Nucleus accumbens (tissue), 56 donors: ENCODE measurements at regions not wholly inside any gene's neighbourhood (a gene's known extent, or its start where the extent isn't known, plus 50 kb on each side); places are given as distances from the start of the nearest gene placed in this dataset.

Source experiments
- DNase-seq, 56 donors: peaks; one replicate each; lab custom pipeline; 2025; lab: John Stamatoyannopoulos, UW

DNA sequence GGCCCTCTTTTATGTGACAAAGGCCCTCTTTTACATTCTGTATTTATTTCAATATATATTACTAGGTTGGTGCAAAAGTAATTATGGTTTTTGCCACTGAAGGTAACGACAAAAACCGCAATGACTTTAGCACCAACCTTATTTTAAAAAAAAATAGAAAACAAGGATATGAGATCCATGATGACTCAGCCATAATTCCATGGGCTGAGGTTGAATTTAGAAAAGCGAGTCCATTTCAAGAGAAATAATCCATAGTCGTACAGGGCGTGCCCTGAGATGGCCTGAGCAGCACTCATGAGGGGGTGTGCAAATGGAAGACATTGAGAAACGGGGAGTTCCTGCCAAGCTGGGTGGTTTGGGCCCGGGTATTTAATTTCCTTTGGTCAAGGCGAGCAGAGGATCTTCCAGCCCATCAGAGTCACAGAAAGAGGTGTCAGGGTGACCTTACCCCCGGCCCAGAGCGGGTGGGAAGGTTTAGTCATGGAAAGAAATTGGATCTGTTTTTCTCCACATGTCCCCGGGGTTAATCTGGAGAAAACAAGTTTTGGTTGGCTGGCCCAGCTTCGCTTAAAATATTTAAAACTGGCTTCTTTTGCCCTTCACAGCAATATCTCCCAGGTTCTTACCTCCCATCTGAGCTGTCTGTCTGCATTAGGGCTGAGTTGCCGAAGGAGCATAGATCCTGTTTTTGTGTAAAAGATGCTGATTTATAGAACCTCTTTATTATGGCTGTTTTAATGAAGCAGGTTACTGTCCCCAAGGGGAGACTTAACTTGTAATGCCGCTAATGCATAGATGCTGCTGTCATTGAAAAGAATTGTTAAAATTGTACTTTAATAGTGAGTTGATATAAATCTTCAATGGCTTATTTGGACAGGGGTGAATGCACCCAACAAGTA is 255.6 kb downstream of the PREX1 start:
- no peak for DNase-seq

DNA sequence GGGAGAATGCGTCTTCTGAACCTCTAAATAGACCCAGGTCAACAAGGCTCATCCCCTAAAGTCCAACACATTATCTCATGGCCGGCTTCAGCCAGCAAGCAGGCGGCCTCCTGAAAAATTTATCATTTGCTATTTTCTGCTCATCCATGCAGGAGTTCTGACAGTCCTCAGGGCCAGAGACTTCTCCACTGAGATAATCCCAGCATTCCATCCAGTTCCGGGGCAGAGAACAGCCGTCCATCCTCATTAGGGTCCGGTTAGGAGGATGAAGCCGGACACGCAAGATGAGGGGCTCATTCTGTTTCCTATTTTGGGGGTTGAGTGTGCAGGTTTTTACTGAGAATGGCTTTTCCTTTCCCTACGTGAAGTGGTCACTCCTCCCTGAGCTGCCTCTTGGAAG is 258.1 kb downstream of the PREX1 start:
- no peak for DNase-seq

DNA sequence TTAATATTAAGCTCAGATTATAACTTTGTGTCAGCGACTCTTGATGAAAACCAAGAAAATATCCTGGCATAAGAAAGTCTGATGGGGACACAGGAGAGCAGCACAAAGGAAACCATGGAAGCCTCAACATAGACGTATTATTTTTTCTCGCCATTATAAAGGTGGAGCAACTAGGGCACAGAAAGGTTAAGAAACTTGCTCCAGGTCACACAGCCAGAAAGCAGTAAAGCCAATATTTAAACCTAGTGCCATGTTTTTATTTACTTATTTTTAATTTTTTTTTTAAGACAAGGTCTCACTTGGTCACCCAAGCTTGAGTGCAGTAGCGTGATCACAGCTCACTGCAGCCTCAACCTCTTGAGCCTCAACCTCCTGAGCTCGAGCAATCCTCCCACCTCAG is 259.3 kb downstream of the PREX1 start:
- DNase-seq, result no peak

DNA sequence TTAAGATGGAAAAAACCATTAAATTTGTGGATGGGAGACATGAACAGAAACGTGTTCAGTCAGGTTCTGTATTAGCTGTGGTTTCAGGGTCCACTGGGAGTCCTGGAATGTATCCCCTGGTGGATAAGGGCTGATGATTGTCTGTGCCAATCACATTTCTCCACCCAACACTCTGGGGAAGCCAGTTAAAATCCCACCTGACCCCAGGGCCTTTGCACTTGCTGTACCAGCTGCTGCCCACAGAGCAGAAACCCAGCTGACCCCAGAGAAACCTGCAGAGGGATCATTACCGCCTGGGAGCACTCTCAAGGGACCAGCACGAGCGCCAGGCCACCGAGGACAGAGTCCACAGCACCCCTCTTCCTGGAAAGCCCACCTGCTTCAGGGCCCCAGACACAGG is 260.7 kb downstream of the PREX1 start:
- DNase-seq, result no peak

DNA sequence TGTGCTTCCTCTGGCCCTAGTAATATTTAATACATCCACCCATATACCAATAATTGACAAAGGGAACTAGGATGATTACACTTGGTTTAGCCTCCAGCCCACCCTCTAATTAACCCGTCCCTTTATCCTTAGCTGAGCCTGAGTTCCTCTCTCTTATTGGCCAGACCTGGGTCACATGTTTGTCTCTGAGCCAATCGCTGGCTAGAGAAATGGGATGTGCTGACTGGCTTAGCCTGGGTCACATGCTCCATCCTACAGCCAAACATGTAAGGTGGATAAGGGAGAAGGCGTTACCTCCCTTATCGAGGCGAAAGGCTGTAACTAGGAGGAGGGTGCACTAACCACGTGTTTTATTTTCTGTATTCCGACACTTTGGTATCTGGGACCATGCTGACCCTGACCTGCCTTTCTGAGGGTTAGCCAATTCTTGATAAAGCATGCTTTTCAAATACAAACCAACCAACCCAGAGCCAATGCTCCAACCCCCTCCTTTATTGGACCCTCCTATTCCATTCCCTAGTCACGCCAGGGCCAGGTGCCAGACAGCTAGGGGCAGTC is 262.7 kb downstream of the PREX1 start:
- no peak for DNase-seq

DNA sequence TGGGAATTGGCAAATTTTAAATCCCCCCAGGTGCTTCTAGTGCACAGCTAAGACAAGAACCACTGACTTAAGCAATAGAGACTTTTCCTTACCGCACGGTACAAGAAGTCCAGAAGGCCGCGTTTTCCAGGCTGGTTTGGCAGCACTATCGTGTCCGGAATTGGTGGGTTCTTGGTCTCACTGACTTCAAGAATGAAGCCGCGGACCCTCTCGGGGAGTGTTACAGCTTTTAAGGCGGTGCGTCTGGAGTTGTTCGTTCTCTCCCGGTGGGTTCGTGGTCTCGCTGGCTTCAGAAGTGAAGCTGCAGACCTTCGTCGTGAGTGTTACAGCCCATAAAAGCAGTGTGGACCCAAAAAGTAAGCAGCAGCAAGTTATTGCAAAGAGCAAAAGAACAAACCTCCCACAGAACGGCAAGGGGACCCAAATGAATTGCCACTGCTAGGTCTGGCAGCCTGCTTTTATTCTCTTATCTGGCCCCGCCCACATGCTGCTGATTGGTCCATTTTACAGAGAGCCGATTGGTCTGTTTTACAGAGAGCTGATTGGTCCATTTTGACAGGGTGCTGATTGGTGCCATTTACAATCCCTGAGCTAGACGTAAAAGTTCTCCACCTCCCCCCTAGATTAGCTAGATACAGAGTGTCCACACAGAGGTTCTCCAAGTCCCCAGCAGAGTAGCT is 264.5 kb downstream of the PREX1 start:
- DNase-seq, result peak in 1 of 56 donors; percentile 7

DNA sequence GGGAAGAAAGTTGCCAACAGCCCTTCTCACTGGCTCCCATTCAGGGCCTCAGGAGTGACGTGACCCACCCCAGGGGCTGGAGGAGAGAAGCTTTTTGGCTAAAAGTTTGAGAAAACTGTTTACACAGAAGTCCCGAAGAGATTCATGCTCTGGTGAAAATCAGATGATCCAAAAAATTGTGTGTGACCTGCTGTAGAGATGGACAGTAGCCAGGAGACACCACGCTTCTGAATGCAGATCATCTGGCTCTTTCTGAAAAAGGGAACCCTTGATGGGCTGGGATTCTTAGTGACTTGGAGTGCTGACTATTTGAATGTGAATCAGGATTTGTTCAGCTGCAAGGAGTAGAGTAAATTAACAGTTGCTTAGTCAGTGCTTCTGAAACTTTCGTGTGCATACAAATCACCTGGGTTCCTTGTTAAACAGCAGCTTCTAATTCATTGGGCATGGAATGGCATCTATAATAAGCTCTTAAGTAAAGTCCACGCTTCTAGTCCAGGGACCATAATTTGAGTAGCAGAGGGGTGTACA is 265.1 kb downstream of the PREX1 start:
- DNase-seq, result no peak

DNA sequence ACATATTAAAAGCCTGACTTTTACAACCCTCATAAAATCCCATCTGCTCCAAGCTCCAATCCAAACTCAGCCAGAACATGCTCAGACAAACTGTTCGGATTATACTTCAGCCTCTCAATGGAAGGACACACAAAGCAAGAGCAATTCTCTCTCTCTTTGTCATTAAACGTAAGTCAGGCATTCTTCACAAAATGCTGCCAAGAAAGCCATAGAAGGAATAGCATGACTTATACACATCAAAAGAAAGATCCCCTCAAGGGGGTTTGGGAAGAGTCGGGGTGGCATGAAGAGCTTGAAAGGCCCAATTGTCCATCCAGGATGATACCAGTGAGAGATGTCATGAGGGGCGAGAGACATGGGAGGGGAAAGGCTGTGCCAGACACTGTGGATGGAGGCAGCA is 268.9 kb downstream of the PREX1 start:
- no peak for DNase-seq

DNA sequence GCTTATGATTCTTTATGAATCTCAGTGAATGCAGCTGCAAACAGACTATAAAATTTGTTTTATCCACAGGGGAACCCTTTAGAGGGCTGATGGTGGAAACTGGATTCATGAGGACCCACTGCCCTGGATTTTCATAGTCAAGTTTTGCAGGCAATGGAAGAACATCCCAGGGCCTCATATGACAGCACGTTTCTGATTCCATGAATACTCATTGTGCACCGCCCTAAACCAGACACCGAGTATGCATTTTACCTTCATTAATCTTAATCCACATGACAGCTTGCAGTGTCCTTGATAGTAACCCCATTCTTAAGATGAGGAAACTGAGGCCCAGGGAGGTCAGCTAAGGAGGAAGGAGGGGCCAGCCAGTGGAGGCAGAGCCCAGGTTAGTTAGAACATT is 270.4 kb downstream of the PREX1 start:
- DNase-seq, result no peak

DNA sequence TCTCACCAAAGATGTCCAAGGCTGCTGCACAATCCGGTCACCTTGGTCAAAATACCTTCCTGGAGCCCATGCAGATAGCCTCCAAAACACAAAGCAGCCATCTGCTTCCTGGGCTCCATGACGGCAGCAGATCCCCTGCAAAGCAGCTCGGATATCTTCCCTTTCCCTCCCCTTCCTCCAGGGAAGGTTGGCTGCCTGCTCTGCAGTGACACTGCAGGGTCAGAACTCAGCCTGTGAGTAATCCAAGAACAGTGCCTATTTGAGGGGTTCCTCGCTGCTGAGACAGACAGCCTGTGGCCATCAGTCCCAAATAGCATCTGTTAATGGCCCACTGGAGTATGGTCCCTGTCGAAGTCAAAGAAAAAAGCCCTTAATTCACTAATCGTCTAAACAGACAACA is 270.8 kb downstream of the PREX1 start:
- DNase-seq, result no peak

DNA sequence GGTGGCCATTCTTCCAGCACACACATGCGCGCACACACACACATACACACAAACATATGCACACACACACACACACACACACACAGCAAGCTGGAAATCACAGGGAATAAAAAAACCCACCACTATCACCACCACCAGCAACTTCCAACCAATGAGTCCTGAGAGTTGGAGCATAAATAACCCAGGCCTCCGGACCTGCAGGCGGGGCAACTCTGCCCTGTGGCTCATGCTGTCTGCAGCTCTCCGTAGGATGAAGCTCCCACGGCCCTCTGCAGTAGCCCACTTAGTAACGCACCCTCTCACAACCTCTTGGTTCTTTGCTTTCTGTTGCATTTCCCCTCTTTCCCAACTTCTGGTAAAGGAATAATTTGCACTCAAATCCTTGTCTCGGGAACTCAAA is 275.2 kb downstream of the PREX1 start:
- no peak for DNase-seq

DNA sequence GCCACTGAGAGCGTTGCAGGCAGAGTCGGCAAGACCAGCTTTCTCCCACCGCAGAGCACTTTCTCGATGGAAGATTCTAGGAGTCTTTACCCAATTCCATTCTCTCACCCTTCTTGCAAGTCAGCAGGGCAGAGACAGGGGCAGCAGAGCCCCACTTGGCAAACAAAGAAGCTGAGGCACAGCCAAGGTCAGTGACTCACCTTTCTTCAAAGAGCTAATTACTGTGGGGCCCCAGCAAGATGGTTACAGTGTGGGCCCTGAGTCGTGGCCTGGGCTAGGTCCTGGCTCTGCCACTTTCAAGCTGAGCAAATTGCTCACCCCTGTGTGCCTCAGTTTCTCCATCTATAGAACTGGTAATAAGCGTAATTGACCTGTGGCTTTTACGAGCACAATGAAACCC is 277.0 kb downstream of the PREX1 start:
- no peak for DNase-seq

DNA sequence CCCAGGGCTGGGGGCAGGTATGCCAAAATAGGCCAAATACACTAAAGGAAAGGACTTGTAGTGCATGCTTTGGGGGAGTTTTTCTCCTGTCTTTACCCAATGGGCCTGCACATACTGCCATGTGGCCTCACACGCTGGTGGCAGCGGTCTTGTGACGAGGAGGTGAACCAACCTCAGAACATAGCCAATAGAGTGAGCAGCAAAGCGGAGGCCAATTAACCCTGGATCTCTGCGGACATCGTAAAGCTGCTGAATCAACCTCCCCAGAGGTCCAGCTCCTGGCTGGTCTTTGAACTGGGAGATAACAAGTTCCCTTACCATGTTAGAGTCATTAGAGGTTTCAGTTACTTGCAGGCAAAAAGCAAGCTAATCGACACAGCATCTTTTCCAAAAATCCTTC is 280.1 kb downstream of the PREX1 start:
- DNase-seq, result no peak

DNA sequence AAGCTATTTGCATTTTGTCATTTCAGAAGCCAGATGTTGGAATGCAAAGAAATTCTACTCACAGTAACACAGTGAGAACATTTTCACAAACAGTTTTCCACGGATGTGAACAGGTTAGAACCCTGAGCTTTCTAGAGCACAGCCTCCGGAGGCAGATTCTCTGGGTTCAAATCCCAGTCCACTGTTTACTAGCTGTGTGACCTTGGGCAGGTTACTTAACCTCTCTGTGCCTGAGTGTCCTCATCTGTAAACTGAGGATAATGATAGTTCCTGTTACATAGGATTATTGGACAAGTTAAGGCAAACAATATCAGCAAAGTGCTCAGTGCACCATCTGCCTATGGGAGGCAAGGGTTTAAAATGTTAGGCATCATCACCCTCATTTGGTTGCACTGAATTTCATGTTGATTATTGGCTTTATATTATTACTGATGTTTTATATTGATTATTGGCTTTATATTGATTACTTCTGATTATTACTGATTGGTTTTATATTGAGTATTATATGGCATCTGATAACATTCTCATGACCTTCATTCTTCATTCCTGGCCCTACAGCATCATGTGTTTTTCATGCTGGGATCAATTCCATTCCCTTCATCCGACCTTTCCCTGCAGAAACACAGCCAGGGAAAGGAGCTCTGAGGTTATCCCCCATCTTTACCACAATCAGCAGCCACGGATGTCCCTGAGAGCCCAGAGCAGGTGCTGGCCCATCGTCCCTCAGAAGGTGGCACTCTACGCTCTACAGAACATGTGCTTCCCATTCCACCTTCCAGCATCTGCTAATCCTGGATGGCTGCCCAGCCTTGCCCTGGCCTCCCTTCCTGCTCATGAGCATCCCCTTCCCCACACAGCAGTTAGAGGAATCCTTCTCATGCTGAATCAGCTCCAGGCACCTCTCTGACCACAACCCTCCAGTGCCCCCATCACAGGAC is 283.1 kb downstream of the PREX1 start:
- no peak for DNase-seq

DNA sequence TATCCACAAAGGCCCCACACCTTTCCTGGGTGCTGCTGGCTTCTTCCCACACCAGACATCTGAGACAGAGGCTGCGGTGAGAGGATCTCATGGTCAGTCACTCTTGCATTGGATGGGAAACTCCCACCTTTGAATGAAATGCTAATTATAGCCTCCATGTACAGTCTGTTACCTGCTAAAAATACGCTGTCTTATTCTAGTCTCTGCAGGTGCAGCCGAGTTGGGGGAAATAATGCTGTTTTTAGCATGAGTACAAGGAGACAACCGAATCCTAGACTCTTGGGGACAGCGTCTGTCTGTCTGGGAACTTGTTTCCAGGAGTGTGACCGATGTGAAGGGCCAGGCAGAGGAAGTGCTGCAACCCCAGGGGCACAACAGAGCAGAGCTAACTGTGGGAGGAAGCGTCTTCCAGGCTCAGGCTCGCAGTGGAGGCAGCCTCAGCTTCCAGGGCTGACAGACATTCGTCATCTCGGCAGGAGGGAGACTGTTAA is 286.2 kb downstream of the PREX1 start:
- peak in 16 of 56 donors; percentile 1 to 25 (median 6) for DNase-seq

DNA sequence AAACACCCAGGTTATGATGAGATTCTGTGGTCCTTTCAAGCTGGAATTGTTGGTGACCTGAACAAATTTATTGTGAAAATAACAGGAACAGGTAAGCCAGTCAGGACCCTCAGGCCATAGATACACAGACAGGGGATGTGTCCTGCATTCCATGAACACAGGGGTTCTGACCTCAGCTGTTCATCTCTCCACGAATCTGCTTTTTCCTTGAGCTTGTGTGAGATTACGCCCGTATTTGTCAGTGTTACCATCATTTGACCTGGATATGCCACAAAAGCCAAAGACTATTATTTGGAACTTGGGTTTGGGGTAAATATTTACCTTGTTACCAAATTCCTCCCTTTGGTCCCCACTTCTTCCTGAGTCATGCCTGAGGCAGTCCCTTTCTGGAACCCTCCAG is 288.9 kb downstream of the PREX1 start:
- DNase-seq, result no peak

DNA sequence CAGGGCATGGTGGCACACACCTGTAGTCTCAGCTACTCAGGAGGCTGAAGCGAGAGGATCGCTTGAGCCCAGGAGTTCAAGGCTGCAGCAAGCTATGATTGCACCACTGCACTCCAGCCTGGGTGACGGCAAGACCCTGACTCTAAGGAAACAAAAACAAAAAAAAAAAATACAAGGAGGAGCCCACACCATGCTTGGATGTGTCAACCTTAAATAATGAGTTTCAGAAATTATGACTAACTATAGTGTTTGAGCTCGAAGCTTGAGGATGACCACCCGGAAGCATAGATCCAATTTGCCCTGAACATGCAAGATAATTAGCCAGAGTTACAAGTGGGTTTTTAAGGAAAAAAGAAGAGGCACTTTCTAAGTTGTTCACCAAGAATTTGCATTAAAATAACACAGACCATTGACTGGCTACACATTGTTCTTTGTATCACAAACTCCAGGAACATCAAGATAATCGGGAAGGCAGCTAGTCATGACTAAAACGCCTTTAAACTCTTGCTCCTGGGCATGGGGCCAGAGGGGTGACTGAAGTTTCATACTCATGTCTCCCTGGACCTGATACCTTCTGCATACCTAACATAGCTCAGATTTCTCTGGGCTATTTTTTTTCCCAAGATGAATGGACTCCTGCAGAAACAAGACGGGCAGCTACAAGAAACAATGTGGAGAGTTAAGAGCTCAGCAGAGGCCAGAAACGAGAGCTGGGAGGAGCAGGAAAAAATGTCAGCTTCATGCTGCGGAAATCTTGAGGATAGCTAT is 289.6 kb downstream of the PREX1 start:
- DNase-seq, result no peak

DNA sequence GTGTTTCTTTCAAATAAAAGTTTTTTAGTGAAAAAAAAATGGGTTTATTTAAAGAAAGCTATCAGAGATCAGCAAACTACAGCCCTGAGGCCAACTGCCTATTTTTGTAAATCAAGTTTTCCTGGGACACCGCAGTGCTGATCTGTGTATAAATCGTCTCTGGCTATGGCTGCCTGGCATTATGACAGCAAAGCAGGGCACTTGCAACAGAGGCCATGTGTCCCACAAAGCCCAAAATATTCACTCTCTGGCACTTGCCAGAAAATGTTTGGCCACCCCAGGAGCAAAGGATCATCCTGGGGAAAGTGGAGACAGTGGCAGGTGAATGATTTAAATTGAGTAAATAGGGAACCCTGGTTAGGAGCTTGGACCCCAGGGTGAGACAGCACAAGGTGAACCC is 291.6 kb downstream of the PREX1 start:
- DNase-seq, result no peak

DNA sequence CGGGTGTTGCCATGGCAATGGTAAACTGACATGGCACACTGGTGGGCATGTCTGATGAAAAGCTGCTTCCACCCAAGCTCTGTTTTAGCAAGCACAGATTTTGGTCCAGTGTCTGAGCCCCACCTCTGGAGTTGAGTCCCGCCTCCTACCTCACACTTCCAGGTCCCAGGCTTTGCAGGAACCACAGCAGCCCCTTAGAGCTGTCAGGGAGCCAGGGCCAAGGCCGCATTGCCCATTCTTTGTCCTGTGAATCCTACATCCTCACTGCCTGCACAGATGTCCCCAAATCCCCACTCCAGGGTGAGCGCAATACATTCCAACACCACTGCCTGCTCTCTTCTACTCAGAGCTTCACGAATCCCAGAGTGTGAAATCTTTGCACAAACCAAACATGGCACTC is 292.2 kb downstream of the PREX1 start:
- DNase-seq, result no peak
